ENCODE measurements at regions not wholly inside any gene's neighbourhood (a gene's known extent, or its start where the extent isn't known, plus 50 kb on each side); places are given as distances from the start of the nearest gene placed in this dataset.

- no peak overlapping the region for H3K9ac ChIP-seq
- H3F3A ChIP-seq (ENCODE audit: insufficient read depth), result no peaks in the 10 kb centered on the region
- no peak overlapping the region for H3K4me3 ChIP-seq
- H3K4me1 ChIP-seq (ENCODE audit: insufficient read depth), result peaks cover 6% of the 10 kb centered on the region; the same call in 1 of the 2 replicates
- H3K27me3 ChIP-seq (replicated peaks; ENCODE audit: insufficient read depth), result no peaks in the 10 kb centered on the region
- H3K4me2 ChIP-seq (ENCODE audit: unreplicated experiment), result no peak overlapping the region
- 90 to 97% methylated on average over 1 of the region's 1 CpG for WGBS, 2 experiments (ENCODE audit: low coverage in 1 of 2, low lambda C conversion rate in 2 of 2, missing lambda C conversion rate in 2 of 2)
- no peaks in the 10 kb centered on the region for H3K9me3 ChIP-seq (ENCODE audit: low read depth)
- no peaks in the 10 kb centered on the region for H4K20me1 ChIP-seq (ENCODE audit: insufficient read depth)
- H3K9me2 ChIP-seq (ENCODE audit: insufficient read depth), result no peaks in the 10 kb centered on the region
- TF ChIP-seq EZH2phosphoT487 (IDR thresholded peaks at IDR 0.05; ENCODE audit: insufficient read depth, low read depth), result no peak
- no peak for TF ChIP-seq EZH2 (IDR thresholded peaks at IDR 0.05; ENCODE audit: insufficient read depth, poor library complexity, severe bottlenecking)
- in situ Hi-C loops (cut with MboI), result no loop called here
- no peaks in the 10 kb centered on the region for H3K36me3 ChIP-seq (ENCODE audit: low read depth)
- DNase-seq, result no peak
- H3K27ac ChIP-seq, result no peak overlapping the region
- no peak overlapping the region for H2AFZ ChIP-seq
- no peaks in the 10 kb centered on the region for H3K79me2 ChIP-seq (ENCODE audit: insufficient read depth)
Observed at GRCh38 chr14:30234966-30235365, 307.3 kb upstream of the PRKD1 start.

- Histone ChIP-seq H4K20me1 (ENCODE audit: insufficient read depth) (no peaks in the 10 kb centered on the region), H3K4me1 (ENCODE audit: insufficient read depth) (peaks cover 10% of the 10 kb centered on the region; the same call in 1 of the 2 replicates), H3F3A (ENCODE audit: insufficient read depth) (no peaks in the 10 kb centered on the region), H3K4me2 (ENCODE audit: unreplicated experiment) (no peak overlapping the region), H3K4me3 (no peak overlapping the region), H3K9ac (no peak overlapping the region), H3K27ac (no peak overlapping the region), H2AFZ (no peak overlapping the region), H3K9me3 (ENCODE audit: low read depth) (no peaks in the 10 kb centered on the region), H3K27me3 (replicated peaks; ENCODE audit: insufficient read depth) (no peaks in the 10 kb centered on the region), H3K36me3 (ENCODE audit: low read depth) (no peaks in the 10 kb centered on the region), H3K9me2 (ENCODE audit: insufficient read depth) (no peaks in the 10 kb centered on the region), H3K79me2 (ENCODE audit: insufficient read depth) (no peaks in the 10 kb centered on the region)
- no peak for DNase-seq
- in situ Hi-C loops (cut with MboI), result no loop called here
- no peak for TF ChIP-seq EZH2 (IDR thresholded peaks at IDR 0.05; ENCODE audit: insufficient read depth, poor library complexity, severe bottlenecking)
- no peak for TF ChIP-seq EZH2phosphoT487 (IDR thresholded peaks at IDR 0.05; ENCODE audit: insufficient read depth, low read depth)
- WGBS, 2 experiments (ENCODE audit: low coverage in 1 of 2, low lambda C conversion rate in 2 of 2, missing lambda C conversion rate in 2 of 2), result 93 to 96% methylated on average over 2 of the region's 2 CpGs
Observed at GRCh38 chr14:30235485-30235884, 307.8 kb upstream of the PRKD1 start.

- in situ Hi-C loops (cut with MboI), result no loop called here
- Histone ChIP-seq H3K4me3 (no peak overlapping the region), H4K20me1 (ENCODE audit: insufficient read depth) (no peaks in the 10 kb centered on the region), H3K36me3 (ENCODE audit: low read depth) (no peaks in the 10 kb centered on the region), H3F3A (ENCODE audit: insufficient read depth) (no peaks in the 10 kb centered on the region), H3K9me3 (ENCODE audit: low read depth) (no peaks in the 10 kb centered on the region), H3K27me3 (replicated peaks; ENCODE audit: insufficient read depth) (no peaks in the 10 kb centered on the region), H3K9ac (no peak overlapping the region), H3K9me2 (ENCODE audit: insufficient read depth) (no peaks in the 10 kb centered on the region), H3K4me2 (ENCODE audit: unreplicated experiment) (no peak overlapping the region), H3K4me1 (ENCODE audit: insufficient read depth) (peaks cover 14% of the 10 kb centered on the region; the same call in 1 of the 2 replicates), H3K27ac (no peak overlapping the region), H3K79me2 (ENCODE audit: insufficient read depth) (no peaks in the 10 kb centered on the region), H2AFZ (no peak overlapping the region)
- 97 to 100% methylated on average over 4 of the region's 4 CpGs for WGBS, 2 experiments (ENCODE audit: low coverage in 1 of 2, low lambda C conversion rate in 2 of 2, missing lambda C conversion rate in 2 of 2)
- no peak for DNase-seq
- TF ChIP-seq EZH2 (IDR thresholded peaks at IDR 0.05; ENCODE audit: insufficient read depth, poor library complexity, severe bottlenecking) (no peak), EZH2phosphoT487 (IDR thresholded peaks at IDR 0.05; ENCODE audit: insufficient read depth, low read depth) (no peak)
Observed at GRCh38 chr14:30238936-30239335, 311.3 kb upstream of the PRKD1 start.

DNA sequence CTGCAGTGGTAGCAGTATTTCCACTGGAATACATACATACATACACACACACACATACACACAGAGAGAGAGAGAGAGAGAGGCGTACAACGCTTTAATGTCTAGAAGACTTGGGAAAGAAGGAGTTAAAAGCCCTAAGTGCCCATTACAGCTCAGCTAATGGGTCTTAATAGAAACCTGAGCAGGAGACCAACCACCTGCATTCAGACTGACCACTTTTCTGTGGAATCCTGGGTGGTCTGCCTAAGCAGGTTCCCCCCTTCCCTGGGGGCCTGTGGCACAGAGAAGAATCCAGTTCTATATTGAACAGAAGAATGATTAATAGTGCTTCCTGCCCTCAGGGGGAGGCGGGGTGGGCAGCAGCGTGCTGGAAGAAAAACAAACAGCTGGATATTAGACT lies 312.4 kb upstream of the PRKD1 start:
- no peak overlapping the region for H3K4me2 ChIP-seq (ENCODE audit: unreplicated experiment)
- H3K9me3 ChIP-seq (ENCODE audit: low read depth), result no peaks in the 10 kb centered on the region
- TF ChIP-seq EZH2 (IDR thresholded peaks at IDR 0.05; ENCODE audit: insufficient read depth, poor library complexity, severe bottlenecking) (no peak), EZH2phosphoT487 (IDR thresholded peaks at IDR 0.05; ENCODE audit: insufficient read depth, low read depth) (no peak)
- H3K9ac ChIP-seq, result no peak overlapping the region
- no peak overlapping the region for H2AFZ ChIP-seq
- in situ Hi-C loops (cut with MboI), result no loop called here
- DNase-seq, result no peak
- H3K27ac ChIP-seq, result no peak overlapping the region
- peaks cover 11% of the 10 kb centered on the region; the same call in 1 of the 2 replicates for H3K4me1 ChIP-seq (ENCODE audit: insufficient read depth)
- no peaks in the 10 kb centered on the region for H3K79me2 ChIP-seq (ENCODE audit: insufficient read depth)
- H3K9me2 ChIP-seq (ENCODE audit: insufficient read depth), result no peaks in the 10 kb centered on the region
- H3K27me3 ChIP-seq (replicated peaks; ENCODE audit: insufficient read depth), result no peaks in the 10 kb centered on the region
- H3F3A ChIP-seq (ENCODE audit: insufficient read depth), result no peaks in the 10 kb centered on the region
- 80 to 89% methylated on average over 4 of the region's 4 CpGs for WGBS, 2 experiments (ENCODE audit: low coverage in 1 of 2, low lambda C conversion rate in 2 of 2, missing lambda C conversion rate in 2 of 2)
- H3K36me3 ChIP-seq (ENCODE audit: low read depth), result no peaks in the 10 kb centered on the region
- H4K20me1 ChIP-seq (ENCODE audit: insufficient read depth), result no peaks in the 10 kb centered on the region
- no peak overlapping the region for H3K4me3 ChIP-seq

- peak overlapping the region; percentile 29 for H3K4me2 ChIP-seq (ENCODE audit: unreplicated experiment)
- H3K36me3 ChIP-seq (ENCODE audit: low read depth), result no peaks in the 10 kb centered on the region
- peaks cover 8% of the 10 kb centered on the region; the same call in 1 of the 2 replicates for H3K4me1 ChIP-seq (ENCODE audit: insufficient read depth)
- TF ChIP-seq EZH2phosphoT487 (IDR thresholded peaks at IDR 0.05; ENCODE audit: insufficient read depth, low read depth) (no peak), EZH2 (IDR thresholded peaks at IDR 0.05; ENCODE audit: insufficient read depth, poor library complexity, severe bottlenecking) (no peak)
- H4K20me1 ChIP-seq (ENCODE audit: insufficient read depth), result no peaks in the 10 kb centered on the region
- no peaks in the 10 kb centered on the region for H3K79me2 ChIP-seq (ENCODE audit: insufficient read depth)
- H2AFZ ChIP-seq, result 0 out of 2 replicates have a peak overlapping the region, but pooled peaks have one; percentile 7
- H3K27ac ChIP-seq, result no peak overlapping the region
- no peaks in the 10 kb centered on the region for H3F3A ChIP-seq (ENCODE audit: insufficient read depth)
- H3K27me3 ChIP-seq (replicated peaks; ENCODE audit: insufficient read depth), result no peaks in the 10 kb centered on the region
- H3K9ac ChIP-seq, result no peak overlapping the region
- peak; percentile 44 for DNase-seq
- 0 out of 2 replicates have a peak, but pooled peaks cover 3% of the 10 kb centered on the region for H3K9me2 ChIP-seq (ENCODE audit: insufficient read depth)
- 35 to 40% methylated on average over 3 of the region's 3 CpGs for WGBS, 2 experiments (ENCODE audit: low coverage in 1 of 2, low lambda C conversion rate in 2 of 2, missing lambda C conversion rate in 2 of 2)
- H3K4me3 ChIP-seq, result no peak overlapping the region
- in situ Hi-C loops (cut with MboI), result no loop called here
- no peaks in the 10 kb centered on the region for H3K9me3 ChIP-seq (ENCODE audit: low read depth)
Observed at GRCh38 chr14:30240685-30241084, 313.0 kb upstream of the PRKD1 start.

Data from GM23248 (cell line).